ENCODE measurements at regions not wholly inside any gene's neighbourhood (a gene's known extent, or its start where the extent isn't known, plus 50 kb on each side); places are given as distances from the start of the nearest gene placed in this dataset.
"Not testable (repeated sequence)": the region's sequence is repeated elsewhere in the genome, so short reads cannot be mapped to it uniquely, and the experiment has no call there.

- DNase-seq; H3K4me1 Mint-ChIP-seq; H3K27me3 Mint-ChIP-seq; H3K9me3 Mint-ChIP-seq; H3K4me3 Mint-ChIP-seq; H3K27ac Mint-ChIP-seq; ATAC-seq; H3K36me3 Mint-ChIP-seq (ENCODE audit: low read depth): not testable (repeated sequence)
Measured at GRCh38 chrX:150230952-150231351, 132.2 kb upstream of the MAMLD1 start.

- H3K27me3 Mint-ChIP-seq; ATAC-seq; H3K4me1 Mint-ChIP-seq; H3K27ac Mint-ChIP-seq; DNase-seq; H3K9me3 Mint-ChIP-seq; H3K36me3 Mint-ChIP-seq (ENCODE audit: low read depth); H3K4me3 Mint-ChIP-seq: not testable (repeated sequence)
Measured at GRCh38 chrX:150231368-150231767, 131.7 kb upstream of the MAMLD1 start.

- H3K4me3 Mint-ChIP-seq: not testable (repeated sequence)
Measured at GRCh38 chrX:150232222-150232621, 130.9 kb upstream of the MAMLD1 start.

GRCh38 chrX:150234126-150234525 lies 129.0 kb upstream of the MAMLD1 start:
- ATAC-seq: no peak
- no peaks in the 10 kb centered on the region for H3K9me3 Mint-ChIP-seq
- H3K27me3 Mint-ChIP-seq: no peaks in the 10 kb centered on the region
- no peak overlapping the region for H3K4me3 Mint-ChIP-seq
- H3K4me1 Mint-ChIP-seq: no peaks in the 10 kb centered on the region
- H3K27ac Mint-ChIP-seq: no peak overlapping the region
- no peak for DNase-seq
- H3K36me3 Mint-ChIP-seq (ENCODE audit: low read depth): no peaks in the 10 kb centered on the region

More at GRCh38 chrX:150232222-150232621, 130.9 kb upstream of the MAMLD1 start:
- H3K36me3 Mint-ChIP-seq (ENCODE audit: low read depth); H3K27ac Mint-ChIP-seq; H3K27me3 Mint-ChIP-seq; DNase-seq; ATAC-seq; H3K4me1 Mint-ChIP-seq; H3K9me3 Mint-ChIP-seq: not testable (repeated sequence)

GRCh38 chrX:150236327-150236726 lies 126.8 kb upstream of the MAMLD1 start:
- Mint-ChIP-seq H3K4me1 (no peaks in the 10 kb centered on the region), H3K9me3 (no peaks in the 10 kb centered on the region), H3K36me3 (ENCODE audit: low read depth) (no peaks in the 10 kb centered on the region), H3K27ac (no peak overlapping the region), H3K4me3 (no peak overlapping the region), H3K27me3 (no peaks in the 10 kb centered on the region)
- DNase-seq: no peak
- ATAC-seq: no peak

- no peak overlapping the region for H3K27ac Mint-ChIP-seq
- no peaks in the 10 kb centered on the region for H3K27me3 Mint-ChIP-seq
- ATAC-seq: no peak
- H3K9me3 Mint-ChIP-seq: no peaks in the 10 kb centered on the region
- no peaks in the 10 kb centered on the region for H3K36me3 Mint-ChIP-seq (ENCODE audit: low read depth)
- no peak for DNase-seq
- no peaks in the 10 kb centered on the region for H3K4me1 Mint-ChIP-seq
- H3K4me3 Mint-ChIP-seq: no peak overlapping the region
Measured at GRCh38 chrX:150238632-150239382, 124.3 kb upstream of the MAMLD1 start.

GRCh38 chrX:150239946-150240642 lies 123.0 kb upstream of the MAMLD1 start:
- Mint-ChIP-seq H3K27me3 (no peaks in the 10 kb centered on the region), H3K4me3 (no peak overlapping the region), H3K9me3 (no peaks in the 10 kb centered on the region), H3K36me3 (ENCODE audit: low read depth) (no peaks in the 10 kb centered on the region), H3K27ac (no peak overlapping the region), H3K4me1 (no peaks in the 10 kb centered on the region)
- DNase-seq (no peak), ATAC-seq (no peak)

GRCh38 chrX:150240643-150240970 lies 122.5 kb upstream of the MAMLD1 start:
- no peaks in the 10 kb centered on the region for H3K36me3 Mint-ChIP-seq (ENCODE audit: low read depth)
- ATAC-seq (no peak), DNase-seq (no peak)
- H3K4me1 Mint-ChIP-seq: no peaks in the 10 kb centered on the region
- H3K9me3 Mint-ChIP-seq: no peaks in the 10 kb centered on the region
- H3K27me3 Mint-ChIP-seq: no peaks in the 10 kb centered on the region
- H3K4me3 Mint-ChIP-seq: no peak overlapping the region
- H3K27ac Mint-ChIP-seq: no peak overlapping the region

GRCh38 chrX:150253959-150254620 lies 109.0 kb upstream of the MAMLD1 start:
- ATAC-seq (no peak), DNase-seq (no peak)
- no peak overlapping the region for H3K27ac Mint-ChIP-seq
- peaks cover 10% of the 10 kb centered on the region for H3K4me1 Mint-ChIP-seq
- no peaks in the 10 kb centered on the region for H3K36me3 Mint-ChIP-seq (ENCODE audit: low read depth)
- H3K4me3 Mint-ChIP-seq: no peak overlapping the region
- no peaks in the 10 kb centered on the region for H3K27me3 Mint-ChIP-seq
- no peaks in the 10 kb centered on the region for H3K9me3 Mint-ChIP-seq

- Mint-ChIP-seq H3K4me3 (no peak overlapping the region), H3K4me1 (peaks cover 10% of the 10 kb centered on the region), H3K9me3 (no peaks in the 10 kb centered on the region), H3K36me3 (ENCODE audit: low read depth) (no peaks in the 10 kb centered on the region), H3K27ac (no peak overlapping the region), H3K27me3 (no peaks in the 10 kb centered on the region)
- no peak for DNase-seq
- ATAC-seq: no peak
Measured at GRCh38 chrX:150254909-150255308, 108.2 kb upstream of the MAMLD1 start.

GRCh38 chrX:150255441-150256296 lies 107.4 kb upstream of the MAMLD1 start:
- ATAC-seq (no peak), DNase-seq (no peak)
- H3K9me3 Mint-ChIP-seq: no peaks in the 10 kb centered on the region
- H3K4me1 Mint-ChIP-seq: peaks cover 10% of the 10 kb centered on the region
- no peak overlapping the region for H3K4me3 Mint-ChIP-seq
- no peaks in the 10 kb centered on the region for H3K36me3 Mint-ChIP-seq (ENCODE audit: low read depth)
- no peaks in the 10 kb centered on the region for H3K27me3 Mint-ChIP-seq
- no peak overlapping the region for H3K27ac Mint-ChIP-seq

GRCh38 chrX:150256297-150256650 lies 106.8 kb upstream of the MAMLD1 start:
- Mint-ChIP-seq H3K27ac (no peak overlapping the region), H3K27me3 (no peaks in the 10 kb centered on the region), H3K4me3 (no peak overlapping the region), H3K4me1 (peaks cover 10% of the 10 kb centered on the region), H3K36me3 (ENCODE audit: low read depth) (no peaks in the 10 kb centered on the region), H3K9me3 (no peaks in the 10 kb centered on the region)
- DNase-seq: no peak
- ATAC-seq: peak; percentile 49

GRCh38 chrX:150257353-150258175 lies 105.6 kb upstream of the MAMLD1 start:
- no peak overlapping the region for H3K27ac Mint-ChIP-seq
- H3K4me3 Mint-ChIP-seq: no peak overlapping the region
- peaks cover 10% of the 10 kb centered on the region for H3K4me1 Mint-ChIP-seq
- no peaks in the 10 kb centered on the region for H3K27me3 Mint-ChIP-seq
- DNase-seq: no peak
- ATAC-seq: no peak
- H3K36me3 Mint-ChIP-seq (ENCODE audit: low read depth): no peaks in the 10 kb centered on the region
- no peaks in the 10 kb centered on the region for H3K9me3 Mint-ChIP-seq

GRCh38 chrX:150258176-150258425 lies 105.0 kb upstream of the MAMLD1 start:
- no peak for ATAC-seq
- no peaks in the 10 kb centered on the region for H3K36me3 Mint-ChIP-seq (ENCODE audit: low read depth)

More at GRCh38 chrX:150258176-150258425, 105.0 kb upstream of the MAMLD1 start:
- H3K4me3 Mint-ChIP-seq: no peak overlapping the region
- H3K27ac Mint-ChIP-seq: no peak overlapping the region
- H3K4me1 Mint-ChIP-seq: peaks cover 10% of the 10 kb centered on the region
- no peaks in the 10 kb centered on the region for H3K27me3 Mint-ChIP-seq
- DNase-seq: no peak
- no peaks in the 10 kb centered on the region for H3K9me3 Mint-ChIP-seq
